ENCODE measurements at regions not wholly inside any gene's neighbourhood (a gene's known extent, or its start where the extent isn't known, plus 50 kb on each side); places are given as distances from the start of the nearest gene placed in this dataset.

- no peak for DNase-seq (ENCODE audit: low spot score, unreplicated experiment)
- Mint-ChIP-seq H3K27me3 (peaks cover 44% of the 10 kb centered on the region), H3K4me1 (ENCODE audit: low read depth) (peaks cover 4% of the 10 kb centered on the region), H3K4me3 (ENCODE audit: low read depth) (no peak overlapping the region), H3K27ac (no peak overlapping the region), H3K9me3 (ENCODE audit: low read depth) (no peaks in the 10 kb centered on the region), H3K36me3 (ENCODE audit: insufficient read depth) (no peaks in the 10 kb centered on the region)
- TF ChIP-seq, protein P1, sequence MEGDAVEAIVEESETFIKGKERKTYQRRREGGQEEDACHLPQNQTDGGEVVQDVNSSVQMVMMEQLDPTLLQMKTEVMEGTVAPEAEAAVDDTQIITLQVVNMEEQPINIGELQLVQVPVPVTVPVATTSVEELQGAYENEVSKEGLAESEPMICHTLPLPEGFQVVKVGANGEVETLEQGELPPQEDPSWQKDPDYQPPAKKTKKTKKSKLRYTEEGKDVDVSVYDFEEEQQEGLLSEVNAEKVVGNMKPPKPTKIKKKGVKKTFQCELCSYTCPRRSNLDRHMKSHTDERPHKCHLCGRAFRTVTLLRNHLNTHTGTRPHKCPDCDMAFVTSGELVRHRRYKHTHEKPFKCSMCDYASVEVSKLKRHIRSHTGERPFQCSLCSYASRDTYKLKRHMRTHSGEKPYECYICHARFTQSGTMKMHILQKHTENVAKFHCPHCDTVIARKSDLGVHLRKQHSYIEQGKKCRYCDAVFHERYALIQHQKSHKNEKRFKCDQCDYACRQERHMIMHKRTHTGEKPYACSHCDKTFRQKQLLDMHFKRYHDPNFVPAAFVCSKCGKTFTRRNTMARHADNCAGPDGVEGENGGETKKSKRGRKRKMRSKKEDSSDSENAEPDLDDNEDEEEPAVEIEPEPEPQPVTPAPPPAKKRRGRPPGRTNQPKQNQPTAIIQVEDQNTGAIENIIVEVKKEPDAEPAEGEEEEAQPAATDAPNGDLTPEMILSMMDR (IDR thresholded peaks at IDR 0.05; ENCODE audit: unreplicated experiment): no peak
These were observed 128.0 kb downstream of the TRIM29 start for GRCh38 chr11:120009938-120010337.

GRCh38 chr11:120007144-120007543, 130.8 kb downstream of the TRIM29 start:
- H3K27ac Mint-ChIP-seq: no peak overlapping the region
- peaks cover 41% of the 10 kb centered on the region for H3K27me3 Mint-ChIP-seq
- H3K4me1 Mint-ChIP-seq (ENCODE audit: low read depth): peaks cover 10% of the 10 kb centered on the region
- TF ChIP-seq, protein P1 (IDR thresholded peaks at IDR 0.05; ENCODE audit: unreplicated experiment): no peak
- H3K9me3 Mint-ChIP-seq (ENCODE audit: low read depth): no peaks in the 10 kb centered on the region
- DNase-seq (ENCODE audit: low spot score, unreplicated experiment): no peak
- no peaks in the 10 kb centered on the region for H3K36me3 Mint-ChIP-seq (ENCODE audit: insufficient read depth)
- no peak overlapping the region for H3K4me3 Mint-ChIP-seq (ENCODE audit: low read depth)

DNA sequence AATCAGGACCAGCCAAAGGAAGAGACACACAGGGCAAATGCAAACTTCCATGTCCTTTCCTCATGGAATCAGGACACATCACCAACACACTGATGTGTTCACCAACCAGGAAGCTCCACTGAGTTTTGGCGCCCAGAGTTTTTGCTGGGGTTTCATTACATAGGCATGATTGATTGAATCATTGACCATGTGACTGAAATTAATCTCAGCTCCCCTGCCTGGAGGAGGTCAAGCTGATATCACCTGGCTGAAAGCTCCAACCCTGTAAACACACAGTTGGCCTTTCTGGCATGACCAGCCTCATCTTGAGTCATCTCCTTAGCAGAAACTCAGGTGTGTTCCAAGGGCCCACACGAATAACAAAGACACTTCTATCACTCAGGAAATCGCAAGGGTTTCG, 133.2 kb downstream of the TRIM29 start:
- TF ChIP-seq, protein P1 (IDR thresholded peaks at IDR 0.05; ENCODE audit: unreplicated experiment): no peak
- no peaks in the 10 kb centered on the region for H3K9me3 Mint-ChIP-seq (ENCODE audit: low read depth)
- peaks cover 16% of the 10 kb centered on the region for H3K4me1 Mint-ChIP-seq (ENCODE audit: low read depth)
- DNase-seq (ENCODE audit: low spot score, unreplicated experiment): no peak
- no peak overlapping the region for H3K4me3 Mint-ChIP-seq (ENCODE audit: low read depth)
- no peak overlapping the region for H3K27ac Mint-ChIP-seq
- peaks cover 34% of the 10 kb centered on the region for H3K27me3 Mint-ChIP-seq
- no peaks in the 10 kb centered on the region for H3K36me3 Mint-ChIP-seq (ENCODE audit: insufficient read depth)

DNA sequence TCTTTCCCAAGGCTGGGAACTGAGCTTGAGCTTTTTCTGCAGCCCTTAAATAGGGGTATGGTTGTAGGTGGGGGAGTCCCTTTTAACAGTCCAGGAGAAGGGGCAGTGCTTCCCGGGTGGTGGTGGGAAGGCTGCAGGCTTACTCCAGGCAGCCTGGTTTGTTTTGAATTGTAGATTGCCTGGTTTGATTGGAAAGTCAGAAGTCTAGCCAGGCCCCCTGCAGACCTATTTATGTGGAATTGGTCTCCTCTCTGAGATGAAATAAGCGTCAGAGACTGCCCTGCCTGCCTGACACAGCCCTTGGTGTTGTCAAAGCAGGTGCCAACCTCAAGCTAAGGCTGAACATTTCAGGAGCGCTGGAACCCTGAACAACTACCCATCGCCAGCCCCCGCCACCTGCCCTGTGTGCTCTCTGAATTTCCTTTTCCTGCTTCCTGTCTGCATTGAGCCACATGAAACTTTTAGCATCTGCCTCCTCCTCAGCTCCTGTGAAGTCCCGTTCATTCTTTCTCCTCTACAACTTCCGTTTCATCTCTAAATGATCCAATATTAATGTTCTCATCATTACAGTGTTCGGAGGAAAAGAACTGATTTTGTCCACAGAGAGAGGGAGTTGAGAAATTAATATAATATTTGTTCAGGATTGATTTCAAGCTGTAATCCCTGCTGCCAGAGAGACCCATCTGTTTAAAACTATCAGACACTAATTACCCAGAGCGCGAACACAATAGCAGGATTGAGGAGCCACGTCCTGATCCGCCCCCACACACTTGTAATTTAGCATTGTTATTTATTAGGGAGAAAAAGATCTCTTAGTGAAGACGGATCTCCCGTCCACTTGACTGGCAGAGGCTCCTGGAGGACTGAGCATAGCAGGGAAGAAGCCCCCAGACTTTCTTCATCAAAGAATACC, 136.5 kb downstream of the TRIM29 start:
- DNase-seq (ENCODE audit: low spot score, unreplicated experiment): no peak
- Mint-ChIP-seq H3K4me1 (ENCODE audit: low read depth) (peaks cover 14% of the 10 kb centered on the region), H3K27me3 (peaks cover 23% of the 10 kb centered on the region), H3K4me3 (ENCODE audit: low read depth) (no peak overlapping the region), H3K27ac (no peak overlapping the region), H3K9me3 (ENCODE audit: low read depth) (no peaks in the 10 kb centered on the region), H3K36me3 (ENCODE audit: insufficient read depth) (no peaks in the 10 kb centered on the region)
- TF ChIP-seq, protein P1 (IDR thresholded peaks at IDR 0.05; ENCODE audit: unreplicated experiment): no peak

DNA sequence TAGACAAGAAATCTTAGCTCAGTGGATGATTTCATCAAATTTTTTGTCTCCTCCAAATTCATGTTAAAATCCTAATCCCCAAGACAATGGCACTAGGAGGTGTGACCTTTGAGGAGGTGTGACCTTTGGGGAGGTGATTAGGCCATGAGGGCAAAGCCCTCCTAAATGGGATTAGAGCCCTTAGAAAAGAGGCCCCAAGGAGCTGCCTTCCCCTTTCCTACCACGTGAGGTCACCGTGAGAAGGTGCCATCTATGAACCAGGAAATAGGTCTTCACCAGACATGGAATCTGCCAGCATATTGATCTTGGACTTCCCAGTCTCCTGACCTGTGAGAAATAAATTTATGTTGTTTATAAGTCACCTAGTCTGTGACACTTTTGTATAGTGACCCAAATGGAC, 138.7 kb downstream of the TRIM29 start:
- no peak for DNase-seq (ENCODE audit: low spot score, unreplicated experiment)
- no peaks in the 10 kb centered on the region for H3K36me3 Mint-ChIP-seq (ENCODE audit: insufficient read depth)
- peaks cover 26% of the 10 kb centered on the region for H3K27me3 Mint-ChIP-seq
- H3K27ac Mint-ChIP-seq: no peak overlapping the region
- H3K4me1 Mint-ChIP-seq (ENCODE audit: low read depth): peaks cover 10% of the 10 kb centered on the region
- TF ChIP-seq, protein P1 (IDR thresholded peaks at IDR 0.05; ENCODE audit: unreplicated experiment): no peak
- no peak overlapping the region for H3K4me3 Mint-ChIP-seq (ENCODE audit: low read depth)
- H3K9me3 Mint-ChIP-seq (ENCODE audit: low read depth): no peaks in the 10 kb centered on the region
